ENCODE measurements at regions not wholly inside any gene's neighbourhood (a gene's known extent, or its start where the extent isn't known, plus 50 kb on each side); places are given as distances from the start of the nearest gene placed in this dataset.

DNA sequence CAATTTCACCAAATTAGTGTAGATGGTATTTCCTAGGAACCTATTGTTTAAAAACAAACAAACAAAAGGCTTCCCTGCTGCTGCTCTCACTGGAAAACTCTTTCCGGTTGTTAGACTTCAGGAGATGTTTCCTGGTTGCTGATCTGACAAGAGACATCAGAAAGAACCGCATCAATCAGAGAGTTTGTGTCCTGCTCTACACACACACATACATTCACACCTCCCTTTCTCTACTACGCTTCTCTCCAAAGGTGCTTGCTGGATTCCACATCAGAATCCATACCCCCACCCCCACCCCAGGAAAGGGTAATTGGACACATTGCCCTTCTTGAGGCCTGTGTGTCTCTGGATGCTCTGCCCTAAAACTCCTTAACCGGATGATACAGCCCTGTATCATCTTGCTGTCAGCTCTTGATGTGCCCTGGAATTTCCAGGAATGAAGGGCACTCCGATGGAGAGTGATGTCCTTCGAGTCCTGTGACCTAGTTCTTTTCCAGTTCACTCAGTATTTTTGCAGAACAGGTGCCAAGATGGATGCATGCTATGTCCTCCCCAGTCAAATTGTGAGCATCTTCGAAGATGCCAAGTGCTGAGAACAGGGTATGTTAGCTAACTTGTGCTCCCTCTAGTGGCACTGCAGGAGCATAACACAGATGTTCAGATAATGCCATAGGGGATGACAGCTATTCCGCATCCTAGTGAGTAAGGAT, 113.7 kb upstream of the SLC35F3 start:
- H3K4ac ChIP-seq (ENCODE audit: low read depth, low read length) = no peak overlapping the region
- H2BK5ac ChIP-seq (ENCODE audit: low read length) = no peak overlapping the region
- H3K56ac ChIP-seq (ENCODE audit: low read length) = no peak overlapping the region
- no peaks in the 10 kb centered on the region for H3K36me3 ChIP-seq (ENCODE audit: control insufficient read depth, insufficient read depth, low read length)
- H3K4me1 ChIP-seq (ENCODE audit: control insufficient read depth, low read depth, low read length) = no peaks in the 10 kb centered on the region
- no peak overlapping the region for H3K18ac ChIP-seq (ENCODE audit: low read length)
- no peak overlapping the region for H2BK15ac ChIP-seq (replicated peaks; ENCODE audit: low read depth)
- H3K23ac ChIP-seq (ENCODE audit: low read length) = no peak overlapping the region
- H3K4me2 ChIP-seq (ENCODE audit: low read length) = no peak overlapping the region
- no peak overlapping the region for H3K27ac ChIP-seq (ENCODE audit: low read depth, low read length)
- H3K79me1 ChIP-seq (ENCODE audit: low read length) = no peaks in the 10 kb centered on the region
- H3K9ac ChIP-seq (ENCODE audit: low read length) = no peak overlapping the region
- WGBS (ENCODE audit: extremely low coverage, insufficient coverage, low lambda C conversion rate) = no CpG with 5 or more reads among the region's 8 CpGs
- peak; percentile 73 for DNase-seq
- H4K5ac ChIP-seq (ENCODE audit: low read length) = no peak overlapping the region
- no peak overlapping the region for H2AK5ac ChIP-seq (ENCODE audit: low read length)
- H3K79me2 ChIP-seq (ENCODE audit: control insufficient read depth, insufficient read depth, low read length) = no peaks in the 10 kb centered on the region
- no peaks in the 10 kb centered on the region for H3K27me3 ChIP-seq (ENCODE audit: insufficient read depth, low read length, poor library complexity)
- H2BK120ac ChIP-seq (ENCODE audit: low read depth, low read length) = no peak overlapping the region
- H3K4me3 ChIP-seq (ENCODE audit: low read length) = no peak overlapping the region
- no peak overlapping the region for H4K8ac ChIP-seq (ENCODE audit: low read depth, low read length)

DNA sequence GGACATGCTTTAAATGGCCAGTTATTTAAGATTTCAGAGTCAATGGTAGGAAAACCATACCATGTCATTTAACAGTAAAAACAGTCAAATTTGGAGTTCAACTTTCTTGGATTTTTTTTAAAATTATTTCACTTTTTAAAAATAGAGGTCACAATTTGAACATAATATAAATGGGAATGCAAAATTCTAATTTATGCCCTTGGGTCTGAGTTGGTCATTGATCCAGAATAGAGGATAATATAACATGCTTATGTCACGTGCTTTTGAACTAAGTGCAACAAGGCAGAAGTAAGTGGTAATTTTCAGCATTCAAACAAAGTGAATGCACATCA, 113.1 kb upstream of the SLC35F3 start:
- Histone ChIP-seq H3K9ac (ENCODE audit: low read length) (no peak overlapping the region), H3K4me2 (ENCODE audit: low read length) (no peak overlapping the region), H2BK120ac (ENCODE audit: low read depth, low read length) (no peak overlapping the region), H2BK5ac (ENCODE audit: low read length) (no peak overlapping the region), H4K5ac (ENCODE audit: low read length) (no peak overlapping the region), H3K56ac (ENCODE audit: low read length) (no peak overlapping the region), H3K36me3 (ENCODE audit: control insufficient read depth, insufficient read depth, low read length) (no peaks in the 10 kb centered on the region), H3K4me3 (ENCODE audit: low read length) (no peak overlapping the region), H3K27me3 (ENCODE audit: insufficient read depth, low read length, poor library complexity) (no peaks in the 10 kb centered on the region), H3K4me1 (ENCODE audit: control insufficient read depth, low read depth, low read length) (no peaks in the 10 kb centered on the region), H3K79me2 (ENCODE audit: control insufficient read depth, insufficient read depth, low read length) (no peaks in the 10 kb centered on the region), H4K8ac (ENCODE audit: low read depth, low read length) (no peak overlapping the region), H3K23ac (ENCODE audit: low read length) (no peak overlapping the region), H3K18ac (ENCODE audit: low read length) (no peak overlapping the region), H3K79me1 (ENCODE audit: low read length) (no peaks in the 10 kb centered on the region), H3K27ac (ENCODE audit: low read depth, low read length) (no peak overlapping the region), H3K4ac (ENCODE audit: low read depth, low read length) (no peak overlapping the region), H2AK5ac (ENCODE audit: low read length) (no peak overlapping the region), H2BK15ac (replicated peaks; ENCODE audit: low read depth) (no peak overlapping the region)
- no peak for DNase-seq
- WGBS (ENCODE audit: extremely low coverage, insufficient coverage, low lambda C conversion rate) = no CpG with 5 or more reads among the region's 1 CpG

DNA sequence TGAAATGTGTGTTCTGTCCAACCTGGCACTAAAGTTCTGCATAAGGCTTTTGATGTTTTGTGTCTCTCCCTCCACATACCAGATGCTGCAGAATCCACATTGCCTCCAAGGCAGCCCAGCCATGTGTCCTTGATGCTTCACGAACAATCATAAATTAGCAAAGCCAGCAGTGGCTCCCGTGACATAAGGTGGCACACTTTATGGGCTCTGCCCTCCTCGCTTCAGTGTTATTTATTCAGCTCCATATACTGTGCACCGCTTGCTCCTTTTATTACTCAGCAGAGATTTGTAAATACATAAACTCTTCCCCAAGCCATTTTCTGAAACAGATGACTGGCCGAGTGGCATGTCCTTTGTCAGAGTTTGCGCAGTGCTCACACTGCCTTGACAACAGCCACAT, 112.8 kb upstream of the SLC35F3 start:
- Histone ChIP-seq H3K27ac (ENCODE audit: low read depth, low read length) (no peak overlapping the region), H3K9ac (ENCODE audit: low read length) (no peak overlapping the region)
- no CpG with 5 or more reads among the region's 6 CpGs for WGBS (ENCODE audit: extremely low coverage, insufficient coverage, low lambda C conversion rate)

DNA sequence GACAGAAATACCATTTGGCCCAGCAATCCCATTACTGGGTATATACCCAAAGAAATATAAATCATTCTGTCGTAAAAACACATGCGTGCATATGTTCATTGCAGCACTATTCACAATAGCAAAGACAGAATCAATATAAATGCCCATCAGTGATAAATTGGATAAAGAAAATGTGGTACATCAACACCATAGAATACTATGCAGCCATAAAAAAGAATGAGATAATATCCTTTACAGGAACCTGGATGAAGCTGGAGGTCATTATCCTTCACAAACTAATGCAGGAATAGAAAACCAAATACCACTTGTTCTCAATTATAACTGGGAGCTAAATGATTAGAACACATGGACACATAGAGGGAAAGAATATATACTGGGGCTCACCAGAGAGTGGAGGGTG, 109.6 kb upstream of the SLC35F3 start:
- Histone ChIP-seq H3K36me3 (ENCODE audit: control insufficient read depth, insufficient read depth, low read length) (no peaks in the 10 kb centered on the region), H4K5ac (ENCODE audit: low read length) (no peak overlapping the region), H3K4me3 (ENCODE audit: low read length) (no peak overlapping the region), H3K79me2 (ENCODE audit: control insufficient read depth, insufficient read depth, low read length) (no peaks in the 10 kb centered on the region), H3K4ac (ENCODE audit: low read depth, low read length) (no peak overlapping the region), H4K8ac (ENCODE audit: low read depth, low read length) (no peak overlapping the region), H3K4me1 (ENCODE audit: control insufficient read depth, low read depth, low read length) (no peaks in the 10 kb centered on the region), H3K27me3 (ENCODE audit: insufficient read depth, low read length, poor library complexity) (no peaks in the 10 kb centered on the region), H2BK120ac (ENCODE audit: low read depth, low read length) (no peak overlapping the region), H2BK15ac (replicated peaks; ENCODE audit: low read depth) (no peak overlapping the region), H3K56ac (ENCODE audit: low read length) (no peak overlapping the region), H3K18ac (ENCODE audit: low read length) (no peak overlapping the region), H3K4me2 (ENCODE audit: low read length) (no peak overlapping the region), H3K9ac (ENCODE audit: low read length) (no peak overlapping the region), H3K79me1 (ENCODE audit: low read length) (no peaks in the 10 kb centered on the region), H2AK5ac (ENCODE audit: low read length) (no peak overlapping the region), H3K23ac (ENCODE audit: low read length) (no peak overlapping the region), H2BK5ac (ENCODE audit: low read length) (no peak overlapping the region), H3K27ac (ENCODE audit: low read depth, low read length) (no peak overlapping the region)
- no CpG with 5 or more reads among the region's 2 CpGs for WGBS (ENCODE audit: extremely low coverage, insufficient coverage, low lambda C conversion rate)
- no peak for DNase-seq

More for the DNA sequence above, 112.8 kb upstream of the SLC35F3 start:
- no peak overlapping the region for H3K56ac ChIP-seq (ENCODE audit: low read length)
- no peak overlapping the region for H3K4me3 ChIP-seq (ENCODE audit: low read length)
- no peaks in the 10 kb centered on the region for H3K27me3 ChIP-seq (ENCODE audit: insufficient read depth, low read length, poor library complexity)
- H2BK5ac ChIP-seq (ENCODE audit: low read length) = no peak overlapping the region
- no peaks in the 10 kb centered on the region for H3K79me2 ChIP-seq (ENCODE audit: control insufficient read depth, insufficient read depth, low read length)
- no peaks in the 10 kb centered on the region for H3K4me1 ChIP-seq (ENCODE audit: control insufficient read depth, low read depth, low read length)
- no peak overlapping the region for H4K8ac ChIP-seq (ENCODE audit: low read depth, low read length)
- H2BK15ac ChIP-seq (replicated peaks; ENCODE audit: low read depth) = no peak overlapping the region
- DNase-seq = no peak
- H3K4me2 ChIP-seq (ENCODE audit: low read length) = no peak overlapping the region
- H3K79me1 ChIP-seq (ENCODE audit: low read length) = no peaks in the 10 kb centered on the region
- no peak overlapping the region for H3K18ac ChIP-seq (ENCODE audit: low read length)
- no peaks in the 10 kb centered on the region for H3K36me3 ChIP-seq (ENCODE audit: control insufficient read depth, insufficient read depth, low read length)
- H3K4ac ChIP-seq (ENCODE audit: low read depth, low read length) = no peak overlapping the region
- H4K5ac ChIP-seq (ENCODE audit: low read length) = no peak overlapping the region
- H2AK5ac ChIP-seq (ENCODE audit: low read length) = no peak overlapping the region
- H2BK120ac ChIP-seq (ENCODE audit: low read depth, low read length) = no peak overlapping the region
- H3K23ac ChIP-seq (ENCODE audit: low read length) = no peak overlapping the region

DNA sequence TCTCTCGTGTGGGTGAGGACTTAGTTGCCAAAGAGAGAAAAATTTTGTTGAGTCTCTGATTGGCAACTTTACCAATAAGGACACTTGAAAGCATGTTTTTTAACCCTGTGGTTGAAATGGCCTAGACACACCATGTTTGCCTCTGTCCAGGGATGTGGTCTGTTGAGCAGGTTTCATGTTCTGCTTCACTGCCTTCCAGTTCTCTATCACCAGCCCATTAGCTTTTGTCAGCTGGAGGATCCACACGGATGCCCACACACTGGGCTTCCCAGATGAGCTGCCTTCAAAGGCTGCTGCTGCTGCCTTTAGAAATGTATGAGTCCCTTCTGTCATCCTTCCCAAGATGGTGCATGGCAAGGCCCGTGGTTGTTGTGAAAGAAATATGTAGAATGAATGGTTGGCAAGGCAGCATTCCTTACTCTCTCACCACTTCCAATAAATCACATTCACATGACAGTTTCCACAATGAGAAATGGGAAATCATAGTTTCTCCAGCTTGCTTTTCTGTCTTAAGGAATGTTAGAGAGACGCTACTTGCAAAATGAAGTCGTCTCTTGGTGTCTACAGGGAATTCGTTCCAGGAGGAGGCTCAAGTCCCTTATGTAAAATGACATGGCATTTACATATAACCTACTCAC, 108.2 kb upstream of the SLC35F3 start:
- WGBS (ENCODE audit: extremely low coverage, insufficient coverage, low lambda C conversion rate) = no CpG with 5 or more reads among the region's 6 CpGs
- Histone ChIP-seq H2BK5ac (ENCODE audit: low read length) (no peak overlapping the region), H2BK15ac (replicated peaks; ENCODE audit: low read depth) (no peak overlapping the region), H2BK120ac (ENCODE audit: low read depth, low read length) (no peak overlapping the region), H3K4me1 (ENCODE audit: control insufficient read depth, low read depth, low read length) (no peaks in the 10 kb centered on the region), H3K27me3 (ENCODE audit: insufficient read depth, low read length, poor library complexity) (no peaks in the 10 kb centered on the region), H3K79me2 (ENCODE audit: control insufficient read depth, insufficient read depth, low read length) (no peaks in the 10 kb centered on the region), H3K56ac (ENCODE audit: low read length) (no peak overlapping the region), H3K9ac (ENCODE audit: low read length) (no peak overlapping the region), H4K8ac (ENCODE audit: low read depth, low read length) (no peak overlapping the region), H3K27ac (ENCODE audit: low read depth, low read length) (no peak overlapping the region), H4K5ac (ENCODE audit: low read length) (no peak overlapping the region), H3K4me2 (ENCODE audit: low read length) (no peak overlapping the region), H3K36me3 (ENCODE audit: control insufficient read depth, insufficient read depth, low read length) (no peaks in the 10 kb centered on the region), H3K4me3 (ENCODE audit: low read length) (no peak overlapping the region), H3K23ac (ENCODE audit: low read length) (no peak overlapping the region), H3K4ac (ENCODE audit: low read depth, low read length) (no peak overlapping the region), H3K18ac (ENCODE audit: low read length) (no peak overlapping the region), H3K79me1 (ENCODE audit: low read length) (no peaks in the 10 kb centered on the region), H2AK5ac (ENCODE audit: low read length) (no peak overlapping the region)
- no peak for DNase-seq

DNA sequence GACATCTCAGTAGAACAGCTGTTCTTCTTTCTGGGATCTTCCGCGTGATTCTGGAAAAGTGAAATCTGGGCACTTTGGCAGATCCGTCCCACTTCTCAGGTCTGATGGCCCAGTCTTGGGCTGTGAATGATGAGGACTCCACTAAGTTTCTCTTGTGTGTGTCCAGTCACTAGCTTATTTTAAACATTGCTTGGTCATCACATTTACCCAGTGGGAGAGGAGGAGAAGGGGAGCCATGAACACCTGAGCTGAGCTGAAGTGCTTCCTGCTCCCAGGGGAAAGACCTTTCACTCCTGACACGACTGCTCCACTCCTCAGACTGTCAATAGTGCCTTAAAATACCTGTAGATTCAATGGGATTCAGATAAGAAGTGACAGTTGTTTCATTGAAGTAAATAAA, 101.9 kb upstream of the SLC35F3 start:
- Histone ChIP-seq H3K27ac (ENCODE audit: low read depth, low read length) (no peak overlapping the region), H2AK5ac (ENCODE audit: low read length) (no peak overlapping the region), H3K79me2 (ENCODE audit: control insufficient read depth, insufficient read depth, low read length) (no peaks in the 10 kb centered on the region), H3K27me3 (ENCODE audit: insufficient read depth, low read length, poor library complexity) (no peaks in the 10 kb centered on the region), H3K23ac (ENCODE audit: low read length) (no peak overlapping the region), H2BK15ac (replicated peaks; ENCODE audit: low read depth) (no peak overlapping the region), H3K79me1 (ENCODE audit: low read length) (no peaks in the 10 kb centered on the region), H2BK120ac (ENCODE audit: low read depth, low read length) (no peak overlapping the region), H3K56ac (ENCODE audit: low read length) (no peak overlapping the region), H4K8ac (ENCODE audit: low read depth, low read length) (no peak overlapping the region), H3K4ac (ENCODE audit: low read depth, low read length) (no peak overlapping the region), H3K4me2 (ENCODE audit: low read length) (no peak overlapping the region), H3K4me3 (ENCODE audit: low read length) (no peak overlapping the region), H2BK5ac (ENCODE audit: low read length) (no peak overlapping the region), H3K4me1 (ENCODE audit: control insufficient read depth, low read depth, low read length) (no peaks in the 10 kb centered on the region), H3K9ac (ENCODE audit: low read length) (no peak overlapping the region), H3K36me3 (ENCODE audit: control insufficient read depth, insufficient read depth, low read length) (no peaks in the 10 kb centered on the region), H4K5ac (ENCODE audit: low read length) (no peak overlapping the region), H3K18ac (ENCODE audit: low read length) (no peak overlapping the region)
- DNase-seq = no peak
- WGBS (ENCODE audit: extremely low coverage, insufficient coverage, low lambda C conversion rate) = no CpG with 5 or more reads among the region's 4 CpGs

Data from mesendoderm (in vitro differentiated cells).